Stimulated activated CD4-positive, alpha-beta T cell treated with anti-CD3 and anti-CD28 coated beads, Interleukin-15, amount 100 ng/mL, for 24 hours (primary cell): ENCODE measurements at regions not wholly inside any gene's neighbourhood (a gene's known extent, or its start where the extent isn't known, plus 50 kb on each side); places are given as distances from the start of the nearest gene placed in this dataset.
A peak's percentile ranks its signal among the peaks of the same experiment; 100 is the strongest.
"Not testable (repeated sequence)": the region's sequence is repeated elsewhere in the genome, so short reads cannot be mapped to it uniquely, and the experiment has no call there.

ENCODE experiments used
- DNase-seq: peaks from one replicate; pipeline ENCODE4 v3.0.0-alpha.2; 2020

GRCh38 chr1:171397851-171398469 is 84.0 kb downstream of the FMO4 start:
- DNase-seq: no peak

- DNase-seq: no peak
Observed at GRCh38 chr1:171403393-171403792, 81.9 kb upstream of the PRRC2C start.

- DNase-seq: no peak
Observed at GRCh38 chr1:171405391-171405714, 80.0 kb upstream of the PRRC2C start.

- not testable (repeated sequence) for DNase-seq
Observed at GRCh38 chr1:171413557-171413956, 71.8 kb upstream of the PRRC2C start.

- DNase-seq: no peak
Observed at GRCh38 chr1:171418546-171418945, 66.8 kb upstream of the PRRC2C start.

- DNase-seq: no peak
Observed at GRCh38 chr1:171420810-171421209, 64.5 kb upstream of the PRRC2C start.

GRCh38 chr1:171421413-171422020 is 63.8 kb upstream of the PRRC2C start:
- no peak for DNase-seq

GRCh38 chr1:171422511-171422910 is 62.8 kb upstream of the PRRC2C start:
- no peak for DNase-seq

GRCh38 chr1:171424494-171424893 is 60.8 kb upstream of the PRRC2C start:
- no peak for DNase-seq

GRCh38 chr1:171426645-171427044 is 58.7 kb upstream of the PRRC2C start:
- no peak for DNase-seq

- no peak for DNase-seq
Observed at GRCh38 chr1:171427852-171428471, 57.4 kb upstream of the PRRC2C start.

GRCh38 chr1:171429137-171429536 is 56.2 kb upstream of the PRRC2C start:
- DNase-seq: no peak

- DNase-seq: no peak
Observed at GRCh38 chr1:171431994-171432393, 53.3 kb upstream of the PRRC2C start.

- DNase-seq: no peak
Observed at GRCh38 chr1:171432473-171432872, 52.9 kb upstream of the PRRC2C start.

- no peak for DNase-seq
Observed at GRCh38 chr1:171433451-171433850, 51.9 kb upstream of the PRRC2C start.

GRCh38 chr1:171434717-171435346 is 50.5 kb upstream of the PRRC2C start:
- peak; percentile 6 for DNase-seq
